Keratinocyte (primary cell): ENCODE measurements at regions not wholly inside any gene's neighbourhood (a gene's known extent, or its start where the extent isn't known, plus 50 kb on each side); places are given as distances from the start of the nearest gene placed in this dataset.

ENCODE experiments used
- DNase-seq: peaks from one replicate; pipeline ENCODE4 v3.0.0-alpha.2; 2011; ENCODE audit warnings: low read depth, missing footprints, low spot score
- FAIRE-seq: peaks from 2 replicates; lab custom pipeline; 2011; peaks lifted over from hg19 to GRCh38; lab: Jason Lieb, UNC
- H2AFZ ChIP-seq: 2 replicates; pipeline ENCODE4 v1.6.0; 2012; ENCODE audit warnings: low read length, control low read depth, inconsistent platforms; ENCODE audit not compliant: control insufficient read depth
- H3K27ac ChIP-seq: 2 replicates; pipeline ENCODE4 v1.5.1; 2011; ENCODE audit warnings: low read length; ENCODE audit not compliant: control insufficient read depth, insufficient read depth
- H3K27me3 ChIP-seq: 3 replicates; pipeline ENCODE4 v1.6.0; 2011; ENCODE audit warnings: low read length; ENCODE audit not compliant: control insufficient read depth, insufficient read depth; ENCODE audit errors: extremely low read depth
- H3K36me3 ChIP-seq, 2 experiments: 2 replicates in 1 of 2; 3 replicates in 1 of 2; pipeline ENCODE4 v1.5.1; 2011; ENCODE audit warnings: low read length in 2 of 2, mild to moderate bottlenecking in 1 of 2; ENCODE audit not compliant: control insufficient read depth in 2 of 2, insufficient read depth in 2 of 2; ENCODE audit errors: extremely low read depth in 1 of 2
- H3K4me1 ChIP-seq: 3 replicates; pipeline ENCODE4 v1.5.1; 2011; ENCODE audit warnings: low read length; ENCODE audit not compliant: control insufficient read depth, insufficient read depth; ENCODE audit errors: extremely low read depth
- H3K4me2 ChIP-seq: 3 replicates; pipeline ENCODE4 v1.6.0; 2011; ENCODE audit warnings: low read depth, low read length; ENCODE audit not compliant: control insufficient read depth, insufficient read depth; ENCODE audit errors: extremely low read depth
- H3K4me3 ChIP-seq, 3 experiments: fragments of 200-600 bp in 1 of 3; sonication (generic) in 1 of 3; 2 replicates in 2 of 3; 3 replicates in 1 of 3; pipeline ENCODE4 v1.5.1; 2011 to 2016; ENCODE audit warnings: low read length in 3 of 3, mild to moderate bottlenecking in 3 of 3, control low read depth in 2 of 3, inconsistent platforms in 1 of 3, low read depth in 1 of 3, mixed read lengths in 1 of 3, mixed run types in 1 of 3, moderate library complexity in 1 of 3; ENCODE audit not compliant: control insufficient read depth in 2 of 3, insufficient read depth in 2 of 3; ENCODE audit errors: extremely low read depth in 1 of 3
- H3K79me2 ChIP-seq: 2 replicates; pipeline ENCODE4 v1.6.0; 2012; ENCODE audit warnings: low read length; ENCODE audit not compliant: control insufficient read depth, insufficient read depth
- H3K9ac ChIP-seq: 3 replicates; pipeline ENCODE4 v1.6.0; 2011; ENCODE audit warnings: low read length; ENCODE audit not compliant: control insufficient read depth, insufficient read depth; ENCODE audit errors: extremely low read depth
- H3K9me1 ChIP-seq: 3 replicates; pipeline ENCODE4 v1.6.0; 2011; ENCODE audit warnings: low read length; ENCODE audit not compliant: control insufficient read depth, insufficient read depth; ENCODE audit errors: extremely low read depth
- H3K9me3 ChIP-seq: 2 replicates; pipeline ENCODE4 v1.5.1; 2012; ENCODE audit warnings: low read depth, low read length; ENCODE audit not compliant: control insufficient read depth
- H4K20me1 ChIP-seq: 3 replicates; pipeline ENCODE4 v1.6.0; 2011; ENCODE audit warnings: low read length; ENCODE audit not compliant: control insufficient read depth, insufficient read depth; ENCODE audit errors: extremely low read depth
- EZH2 ChIP-seq: IDR thresholded peaks from one replicate; pipeline ENCODE4 v1.6.1; 2012; ENCODE audit warnings: inconsistent platforms, mild to moderate bottlenecking, low read length, moderate library complexity
- dilution Hi-C: fragments of 300-500 bp; cut with MboI; formaldehyde crosslinking; loops from one replicate; pipeline ENCODE4 v1.7.0; 2020; ENCODE audit warnings: low sequenced_read_pairs; ENCODE audit not compliant: extremely low pct_ligation_motif_present
- TF ChIP-seq, protein P1 (sequence below), 3 experiments: IDR thresholded peaks in 1 of 3; conservative IDR thresholded peaks in 1 of 3; optimal IDR thresholded peaks in 1 of 3; 2 replicates in 2 of 3; 3 replicates in 1 of 3; pipeline versions ENCODE3 to v1.5.1; 2011; ENCODE audit warnings: low read length in 3 of 3, mild to moderate bottlenecking in 3 of 3, moderate library complexity in 2 of 3, control low read depth in 1 of 3, inconsistent platforms in 1 of 3; ENCODE audit not compliant: insufficient read depth in 2 of 3; ENCODE audit errors: extremely low read depth in 1 of 3

GRCh38 chr2:125707611-125708010, 948.3 kb upstream of the GYPC start:
- Histone ChIP-seq H3K27me3 (no peaks in the 10 kb centered on the region), H3K79me2 (no peaks in the 10 kb centered on the region), H3K4me2 (no peak overlapping the region), H3K9me1 (no peaks in the 10 kb centered on the region), H3K36me3 (no peaks in the 10 kb centered on the region), H3K27ac (no peak overlapping the region), H3K4me3 (no peak overlapping the region), H3K9me3 (peaks cover 3% of the 10 kb centered on the region), H3K9ac (no peak overlapping the region), H4K20me1 (no peaks in the 10 kb centered on the region), H2AFZ (no peak overlapping the region), H3K4me1 (no peaks in the 10 kb centered on the region)
- DNase-seq (no peak), FAIRE-seq (no peak)
- dilution Hi-C loops = no loop called here
- TF ChIP-seq, protein P1, sequence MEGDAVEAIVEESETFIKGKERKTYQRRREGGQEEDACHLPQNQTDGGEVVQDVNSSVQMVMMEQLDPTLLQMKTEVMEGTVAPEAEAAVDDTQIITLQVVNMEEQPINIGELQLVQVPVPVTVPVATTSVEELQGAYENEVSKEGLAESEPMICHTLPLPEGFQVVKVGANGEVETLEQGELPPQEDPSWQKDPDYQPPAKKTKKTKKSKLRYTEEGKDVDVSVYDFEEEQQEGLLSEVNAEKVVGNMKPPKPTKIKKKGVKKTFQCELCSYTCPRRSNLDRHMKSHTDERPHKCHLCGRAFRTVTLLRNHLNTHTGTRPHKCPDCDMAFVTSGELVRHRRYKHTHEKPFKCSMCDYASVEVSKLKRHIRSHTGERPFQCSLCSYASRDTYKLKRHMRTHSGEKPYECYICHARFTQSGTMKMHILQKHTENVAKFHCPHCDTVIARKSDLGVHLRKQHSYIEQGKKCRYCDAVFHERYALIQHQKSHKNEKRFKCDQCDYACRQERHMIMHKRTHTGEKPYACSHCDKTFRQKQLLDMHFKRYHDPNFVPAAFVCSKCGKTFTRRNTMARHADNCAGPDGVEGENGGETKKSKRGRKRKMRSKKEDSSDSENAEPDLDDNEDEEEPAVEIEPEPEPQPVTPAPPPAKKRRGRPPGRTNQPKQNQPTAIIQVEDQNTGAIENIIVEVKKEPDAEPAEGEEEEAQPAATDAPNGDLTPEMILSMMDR (optimal IDR thresholded peaks at IDR 0.05 in 1 of 3, IDR thresholded peaks at IDR 0.05 in 1 of 3, conservative IDR thresholded peaks at IDR 0.05 in 1 of 3; ENCODE audit: extremely low read depth in 1 of 3, insufficient read depth in 2 of 3, low read length in 3 of 3) = no peak
- no peak for TF ChIP-seq EZH2

- no peak for FAIRE-seq
- dilution Hi-C loops = no loop called here
Observed at GRCh38 chr2:125710561-125710960, 945.4 kb upstream of the GYPC start.

More at GRCh38 chr2:125710561-125710960, 945.4 kb upstream of the GYPC start:
- no peak for TF ChIP-seq EZH2
- TF ChIP-seq, protein P1 (optimal IDR thresholded peaks at IDR 0.05 in 1 of 3, IDR thresholded peaks at IDR 0.05 in 1 of 3, conservative IDR thresholded peaks at IDR 0.05 in 1 of 3; ENCODE audit: extremely low read depth in 1 of 3, insufficient read depth in 2 of 3, low read length in 3 of 3) = no peak
- H3K9ac ChIP-seq = no peak overlapping the region
- H2AFZ ChIP-seq = no peak overlapping the region
- H3K27ac ChIP-seq = no peak overlapping the region
- no peak overlapping the region for H3K4me2 ChIP-seq
- no peaks in the 10 kb centered on the region for H3K27me3 ChIP-seq
- no peaks in the 10 kb centered on the region for H3K36me3 ChIP-seq
- no peaks in the 10 kb centered on the region for H3K4me1 ChIP-seq
- H4K20me1 ChIP-seq = no peaks in the 10 kb centered on the region
- H3K4me3 ChIP-seq = no peak overlapping the region
- no peak for DNase-seq
- peaks cover 5% of the 10 kb centered on the region for H3K9me3 ChIP-seq
- H3K79me2 ChIP-seq = no peaks in the 10 kb centered on the region
- H3K9me1 ChIP-seq = no peaks in the 10 kb centered on the region
